Raji (cell line): ENCODE measurements at regions not wholly inside any gene's neighbourhood (a gene's known extent, or its start where the extent isn't known, plus 50 kb on each side); places are given as distances from the start of the nearest gene placed in this dataset.

Experiments used
- POLR2A ChIP-seq: IDR thresholded peaks from 2 replicates; pipeline ENCODE4 v1.6.1; 2011; ENCODE audit warnings: low read depth, low read length, control low read depth; ENCODE audit not compliant: insufficient read depth

DNA sequence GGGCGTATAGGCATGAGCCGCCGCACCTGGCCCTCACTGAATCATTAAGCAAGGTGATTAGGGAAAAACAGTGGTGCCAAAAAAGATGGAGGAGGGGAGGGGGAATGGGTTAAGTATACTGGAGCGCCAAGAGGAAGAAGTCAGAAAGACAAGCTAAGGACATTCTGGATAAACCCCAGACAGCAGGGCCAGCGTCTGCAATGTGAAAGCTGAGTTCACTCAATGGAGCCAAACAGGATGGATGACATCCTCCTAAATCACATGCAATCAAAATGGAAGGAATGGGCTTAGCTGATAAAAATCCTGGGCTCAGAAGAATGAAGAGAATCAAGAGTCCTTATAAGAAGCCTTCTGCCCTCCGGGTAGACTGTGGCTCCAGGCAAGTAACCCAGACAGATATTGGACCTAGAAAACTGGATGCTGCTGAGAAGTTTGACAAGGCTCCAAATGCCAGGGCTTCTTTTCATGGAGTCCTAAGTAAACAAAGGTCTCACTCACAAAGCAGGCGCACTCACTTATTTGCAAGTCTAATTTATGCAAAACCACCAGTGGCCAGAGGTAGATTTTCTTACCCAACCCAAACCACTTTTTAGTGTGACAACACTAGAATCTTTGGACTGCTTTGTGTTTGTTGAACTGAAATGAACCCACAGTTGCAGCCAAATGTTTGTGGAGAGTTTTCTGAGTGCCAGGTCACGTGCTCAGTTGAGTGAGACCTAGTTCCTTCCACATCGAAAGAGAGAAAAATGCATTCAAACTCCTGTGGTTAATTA, 519.1 kb upstream of the AUTS2 start:
- TF ChIP-seq POLR2A = no peak

DNA sequence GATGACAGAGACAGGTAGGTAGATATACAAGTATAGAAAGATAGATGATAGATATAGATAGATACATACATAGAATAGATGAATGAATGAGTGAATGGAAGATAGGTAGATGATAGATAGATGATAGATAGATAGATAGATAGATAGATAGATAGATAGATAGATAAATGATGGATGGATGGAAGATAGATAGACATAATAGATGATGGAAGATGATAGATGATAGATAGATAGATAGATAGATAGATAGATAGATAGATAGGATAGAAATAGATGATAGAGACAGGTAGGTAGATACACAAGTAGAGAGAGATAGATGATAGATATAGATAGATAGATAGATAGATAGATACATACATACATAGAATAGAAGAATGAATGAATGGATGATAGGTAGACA, 510.1 kb upstream of the AUTS2 start:
- no peak for TF ChIP-seq POLR2A

DNA sequence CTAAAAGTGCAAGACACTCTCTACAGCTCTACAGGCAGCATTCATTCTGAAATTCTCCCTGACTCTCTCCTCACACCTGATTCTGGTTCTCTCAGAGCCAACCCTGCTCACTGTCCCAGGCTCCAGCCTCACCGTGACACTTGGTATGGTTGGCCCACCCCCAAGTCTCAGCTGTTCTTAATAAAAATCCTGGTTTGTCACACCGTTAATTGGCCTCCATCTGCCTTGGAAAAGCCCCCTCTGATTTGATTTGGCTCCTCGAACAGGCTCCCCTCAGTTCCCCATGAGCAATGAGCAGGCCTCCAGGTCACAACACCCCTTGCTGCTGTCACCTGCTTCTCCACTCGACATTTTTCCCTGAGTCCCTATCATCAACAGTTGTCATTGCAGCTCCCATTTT, 507.3 kb upstream of the AUTS2 start:
- TF ChIP-seq POLR2A = no peak

DNA sequence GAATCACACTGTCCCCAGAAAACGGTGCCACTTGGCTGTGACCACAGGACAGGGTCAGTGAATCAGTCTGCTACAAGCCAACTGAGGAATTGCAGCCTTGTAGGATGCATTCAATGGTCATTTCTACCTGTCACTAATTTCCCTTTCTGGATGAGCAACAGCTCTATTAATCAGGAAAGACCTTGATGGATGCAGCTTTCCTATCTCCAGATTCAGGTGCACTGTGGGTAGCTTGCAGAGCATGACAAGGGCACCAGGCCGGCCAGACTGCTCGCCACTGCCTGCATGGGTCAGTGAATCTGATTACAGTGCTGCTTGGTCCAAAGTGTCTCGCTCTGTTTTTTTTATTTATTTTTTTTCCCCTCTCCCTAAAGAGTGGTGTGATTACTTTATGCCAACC, 506.8 kb upstream of the AUTS2 start:
- TF ChIP-seq POLR2A = no peak

DNA sequence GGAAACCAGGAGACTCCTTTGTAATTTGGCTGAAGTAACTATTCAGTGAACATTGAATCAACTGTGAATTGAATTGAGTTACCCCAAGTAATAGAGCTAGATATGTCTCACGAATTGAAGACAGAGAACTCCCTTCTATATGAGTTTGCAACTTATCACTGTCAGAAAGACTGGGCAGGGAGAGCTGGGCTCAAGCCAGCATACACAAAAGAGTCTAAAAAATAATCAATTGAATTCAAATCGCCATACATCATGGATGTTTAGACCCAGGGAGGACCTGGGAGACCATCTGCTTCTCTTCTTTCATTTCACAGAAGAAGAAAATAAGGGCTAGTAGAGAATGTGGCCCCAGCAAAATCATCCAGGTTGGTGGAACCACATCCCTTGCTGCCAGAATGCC, 503.1 kb upstream of the AUTS2 start:
- TF ChIP-seq POLR2A = no peak

DNA sequence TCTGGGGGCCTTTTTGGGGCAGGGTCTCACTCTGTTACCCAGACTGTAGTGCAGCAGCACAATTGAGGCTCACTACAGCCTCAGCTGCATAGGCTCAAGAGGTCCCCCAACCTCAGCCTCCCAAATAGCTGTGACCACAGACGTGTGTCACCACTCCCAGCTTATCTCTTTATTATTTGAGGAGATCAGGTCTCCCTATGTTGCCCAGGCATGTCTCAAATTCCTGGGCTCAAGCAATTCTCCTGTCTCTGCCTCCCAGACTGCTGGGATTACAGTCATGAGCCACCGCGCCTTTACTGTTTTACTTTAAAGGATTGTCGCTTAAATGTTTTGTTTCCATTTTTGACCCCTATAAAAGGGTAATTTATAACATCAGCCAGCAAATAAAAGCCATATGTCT, 502.6 kb upstream of the AUTS2 start:
- TF ChIP-seq POLR2A = no peak

DNA sequence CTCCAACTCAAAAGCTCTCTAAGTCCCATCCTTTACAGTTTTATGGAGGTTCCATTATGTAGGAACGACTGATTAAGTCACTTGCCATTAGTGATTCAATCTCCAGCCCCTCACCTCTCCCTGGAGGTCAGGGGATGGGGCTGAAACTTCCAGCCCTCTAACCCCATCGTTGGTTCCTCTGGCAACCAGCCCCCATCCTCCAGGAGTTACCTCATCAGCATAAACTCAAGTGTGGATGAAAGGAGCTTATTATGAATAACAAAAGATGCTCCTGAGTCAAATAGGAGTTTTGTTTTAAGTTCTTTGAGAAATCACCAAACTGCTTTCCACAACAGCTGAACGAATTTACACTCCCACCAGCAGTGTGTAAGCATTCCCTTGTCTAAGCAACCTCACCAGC, 494.3 kb upstream of the AUTS2 start:
- TF ChIP-seq POLR2A = no peak

DNA sequence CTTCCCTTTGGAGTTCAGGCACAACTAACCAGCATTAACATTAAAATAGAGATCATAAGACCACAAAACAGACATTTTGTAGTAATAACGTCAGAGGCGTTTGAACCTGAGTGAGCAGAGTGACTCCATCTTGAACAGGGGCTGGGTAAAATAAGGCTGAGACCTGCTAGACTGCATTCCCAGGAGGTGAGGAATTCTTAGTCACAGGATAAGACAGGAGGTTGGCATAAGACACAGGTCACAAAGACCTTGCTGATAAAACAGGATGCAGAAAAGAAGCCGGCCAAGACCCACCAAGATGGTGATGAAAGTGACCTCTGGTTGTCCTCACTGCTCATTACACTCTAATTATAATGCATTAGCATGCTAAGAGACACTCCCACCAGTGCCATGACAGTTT, 493.2 kb upstream of the AUTS2 start:
- no peak for TF ChIP-seq POLR2A

DNA sequence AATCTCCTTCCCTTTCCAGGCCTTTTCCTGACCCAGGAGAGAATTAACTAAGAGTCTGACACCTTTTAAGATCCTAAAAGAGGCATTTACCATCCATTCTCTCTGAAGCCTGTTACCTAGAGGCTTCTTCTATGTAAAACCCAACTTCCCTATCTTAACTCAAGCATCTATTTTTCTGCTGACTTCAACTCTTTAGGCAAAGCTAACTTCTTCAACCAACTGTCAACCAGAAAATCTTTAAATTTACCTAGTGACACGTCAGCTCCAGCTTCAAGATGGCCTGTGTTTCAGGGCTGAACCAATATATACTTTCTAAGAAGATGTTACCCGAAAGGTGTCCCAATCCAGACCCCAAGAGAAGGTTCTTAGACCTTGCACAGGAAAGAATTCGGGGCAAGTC, 492.3 kb upstream of the AUTS2 start:
- no peak for TF ChIP-seq POLR2A

DNA sequence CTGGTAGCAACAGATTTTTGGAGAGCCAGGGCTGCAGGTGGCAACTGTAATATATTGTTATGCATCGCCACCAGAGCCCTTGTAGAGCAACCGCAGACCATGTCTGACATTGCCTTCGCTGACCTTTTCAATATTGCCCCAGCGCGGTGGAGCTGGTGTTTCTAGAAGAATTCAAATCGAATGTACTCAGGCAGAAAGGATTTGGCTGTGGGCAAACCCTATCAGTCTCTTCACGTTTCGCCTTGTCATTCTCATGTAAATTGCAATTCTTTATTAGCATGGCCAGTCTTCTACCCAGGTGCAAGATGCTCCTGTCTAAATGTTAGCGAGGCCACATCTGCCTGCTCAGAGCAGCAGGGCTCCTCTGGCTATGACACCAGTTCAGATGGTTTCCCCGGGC, 490.2 kb upstream of the AUTS2 start:
- TF ChIP-seq POLR2A = no peak

DNA sequence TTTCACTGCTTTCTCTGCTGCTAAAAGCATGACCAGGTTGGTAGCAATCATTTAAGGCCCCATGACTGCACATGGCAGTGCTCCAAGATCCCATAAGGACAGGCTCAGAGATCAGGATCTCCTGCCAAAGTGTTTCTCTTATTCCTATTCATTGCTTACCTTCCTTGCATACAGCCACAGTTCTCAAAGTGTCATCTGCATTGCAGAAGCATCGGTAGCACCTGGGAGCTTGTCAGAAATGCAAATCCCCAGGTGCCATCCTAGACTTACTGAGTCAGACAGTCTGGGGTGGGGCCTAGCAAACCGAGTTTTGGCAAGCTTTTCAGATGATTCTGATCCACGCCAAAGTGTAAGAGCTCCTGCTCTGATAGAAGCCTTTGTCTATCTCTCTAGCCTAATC, 489.0 kb upstream of the AUTS2 start:
- TF ChIP-seq POLR2A = no peak

DNA sequence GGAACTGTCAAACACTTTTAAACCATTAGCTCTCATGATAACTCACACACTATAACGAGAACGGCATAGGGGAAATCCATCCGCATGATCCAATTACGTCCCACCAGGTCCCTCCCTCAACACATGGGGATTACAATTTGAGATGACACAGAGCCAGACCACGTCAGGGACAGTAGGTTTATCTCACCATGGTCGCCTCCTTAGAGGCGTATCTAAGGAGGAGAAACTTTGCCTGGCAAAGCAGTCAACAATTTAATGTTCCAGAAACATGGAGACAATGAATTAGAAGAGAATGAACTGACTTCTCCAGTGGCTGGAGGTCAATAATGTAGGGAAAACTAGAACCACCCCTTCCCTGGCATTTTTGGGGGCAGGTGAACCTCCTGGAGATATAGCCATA, 488.4 kb upstream of the AUTS2 start:
- no peak for TF ChIP-seq POLR2A

DNA sequence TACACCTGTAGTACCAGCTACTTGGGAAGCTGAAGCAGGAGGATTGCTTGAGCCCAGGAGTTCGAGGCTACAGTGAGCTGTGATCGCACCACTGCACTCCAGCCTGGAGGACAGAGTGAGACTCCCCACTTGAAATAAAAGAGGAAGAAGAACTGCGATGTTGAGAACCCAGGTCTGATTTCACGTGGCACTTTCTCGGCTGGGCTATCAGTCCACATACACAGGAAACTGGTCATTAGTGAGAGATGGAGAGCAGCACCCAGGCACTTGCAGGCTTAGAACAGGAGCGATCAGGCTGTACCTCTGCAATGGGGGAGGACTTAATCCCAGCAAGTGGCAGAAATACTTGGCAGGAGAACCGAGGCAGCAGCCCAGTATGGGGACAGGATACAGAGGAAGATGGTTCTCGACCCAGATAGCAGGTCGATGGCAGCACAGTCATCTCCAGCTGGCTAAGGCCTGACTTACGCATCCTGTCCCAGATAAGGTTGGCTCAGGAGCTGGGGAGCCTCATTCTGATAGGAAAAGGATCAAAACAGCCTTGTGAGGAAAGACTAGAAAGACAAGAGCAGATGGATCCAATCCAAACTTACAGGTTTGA, 487.7 kb upstream of the AUTS2 start:
- TF ChIP-seq POLR2A = no peak

DNA sequence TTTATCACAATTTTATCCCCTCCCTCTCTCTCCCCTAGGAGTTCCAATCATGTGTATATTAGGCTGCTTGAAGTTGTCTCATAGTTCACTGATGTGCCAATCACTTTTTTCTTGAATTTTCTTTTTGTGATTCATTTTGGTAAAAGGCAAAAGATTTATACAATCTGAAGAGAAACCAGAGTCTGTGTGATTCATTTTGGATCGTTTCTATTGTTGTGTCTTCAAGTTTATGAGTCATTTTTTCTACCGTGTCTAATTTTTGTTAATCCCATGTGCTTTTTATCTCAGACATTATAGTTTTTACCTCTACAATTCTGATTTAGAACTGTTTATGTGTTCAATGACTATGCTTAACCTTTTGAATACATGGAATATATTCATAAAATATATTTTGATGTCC, 483.9 kb upstream of the AUTS2 start:
- no peak for TF ChIP-seq POLR2A

DNA sequence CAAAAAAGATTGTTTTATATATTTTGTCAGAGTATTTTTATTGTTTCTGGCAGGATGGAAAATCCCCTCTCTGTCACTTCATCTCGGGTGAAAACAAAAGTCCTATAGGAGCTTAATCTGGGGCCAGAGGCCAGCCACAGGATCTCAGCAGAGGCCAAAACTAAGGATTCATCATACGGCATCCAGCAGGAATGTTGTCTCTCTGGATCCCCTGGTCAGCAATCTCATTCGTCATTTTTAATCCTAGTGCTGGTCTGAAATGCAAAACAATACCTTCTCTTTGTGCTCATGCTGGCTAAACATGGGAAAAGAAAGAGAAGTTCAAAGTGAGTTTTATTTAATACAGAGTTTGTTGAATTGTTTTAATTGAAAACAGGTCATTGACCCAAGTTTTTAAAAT, 482.5 kb upstream of the AUTS2 start:
- no peak for TF ChIP-seq POLR2A

DNA sequence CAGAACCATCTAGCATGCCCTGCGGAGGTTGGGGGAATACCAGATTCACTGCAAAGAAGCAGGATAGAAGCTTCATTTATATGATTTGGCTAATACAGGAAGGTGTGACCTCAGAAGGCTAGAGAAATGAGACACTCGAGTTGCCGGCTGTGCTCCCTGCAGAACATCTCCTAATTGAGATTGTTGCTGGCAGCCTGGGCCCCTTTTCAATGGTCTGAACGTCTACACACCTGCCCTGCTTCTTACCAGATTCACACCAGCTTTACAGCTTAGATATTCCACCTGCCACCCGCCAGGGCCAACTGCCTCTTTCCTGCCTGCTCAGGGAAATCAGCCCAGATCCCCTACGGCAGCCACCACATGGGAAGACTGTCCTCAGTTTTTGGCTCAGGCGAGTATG, 475.3 kb upstream of the AUTS2 start:
- no peak for TF ChIP-seq POLR2A
